ENCODE measurements at regions not wholly inside any gene's neighbourhood (a gene's known extent, or its start where the extent isn't known, plus 50 kb on each side); places are given as distances from the start of the nearest gene placed in this dataset.

DNA sequence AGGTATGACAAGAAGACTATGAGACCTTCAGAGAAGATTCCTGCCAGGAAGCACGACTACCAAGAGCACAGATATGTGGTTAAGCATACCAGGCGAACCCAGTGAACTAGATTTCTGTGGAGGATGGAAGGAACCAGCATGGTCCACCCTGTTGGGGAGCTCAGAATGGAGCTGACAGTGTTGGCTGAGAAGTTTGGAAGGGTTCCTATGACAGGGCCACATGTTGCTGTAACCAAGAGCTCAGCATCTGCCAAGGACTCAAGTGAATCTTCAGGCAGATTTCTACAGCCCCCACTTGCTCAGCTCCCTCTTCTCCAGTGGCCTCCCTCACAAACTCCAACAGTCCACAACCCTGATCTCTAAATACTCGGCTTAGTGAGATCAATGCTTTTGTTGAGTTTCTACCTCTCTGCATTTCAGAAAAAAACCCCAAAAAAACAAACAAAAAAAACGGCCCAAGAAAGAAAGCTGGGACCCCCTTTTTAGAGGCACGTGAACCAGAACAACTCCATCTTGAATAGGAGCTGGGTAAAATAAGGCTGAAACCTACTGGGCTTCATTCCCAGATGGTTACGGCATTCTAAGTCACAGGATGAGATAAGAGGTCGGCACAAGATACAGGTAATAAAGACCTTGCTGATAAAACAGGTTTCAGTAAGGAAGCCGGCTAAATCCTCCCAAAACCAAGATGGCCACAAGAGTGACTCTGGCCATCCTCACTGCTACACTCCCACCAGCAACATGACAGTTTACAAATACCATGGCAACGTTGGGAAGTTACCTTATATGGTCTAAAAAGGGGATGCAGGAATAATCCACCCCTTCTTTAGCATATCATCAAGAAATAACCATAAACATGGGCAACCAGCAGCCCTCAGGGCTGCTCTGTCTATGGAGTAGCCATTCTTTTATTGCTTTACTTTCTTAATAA, 691.1 kb downstream of the UQCRFS1 start:
- no peak overlapping the region for H3K4me3 ChIP-seq (ENCODE audit: low read depth, low read length)
- no peak for DNase-seq (ENCODE audit: low read depth)
- TF ChIP-seq, protein P1, sequence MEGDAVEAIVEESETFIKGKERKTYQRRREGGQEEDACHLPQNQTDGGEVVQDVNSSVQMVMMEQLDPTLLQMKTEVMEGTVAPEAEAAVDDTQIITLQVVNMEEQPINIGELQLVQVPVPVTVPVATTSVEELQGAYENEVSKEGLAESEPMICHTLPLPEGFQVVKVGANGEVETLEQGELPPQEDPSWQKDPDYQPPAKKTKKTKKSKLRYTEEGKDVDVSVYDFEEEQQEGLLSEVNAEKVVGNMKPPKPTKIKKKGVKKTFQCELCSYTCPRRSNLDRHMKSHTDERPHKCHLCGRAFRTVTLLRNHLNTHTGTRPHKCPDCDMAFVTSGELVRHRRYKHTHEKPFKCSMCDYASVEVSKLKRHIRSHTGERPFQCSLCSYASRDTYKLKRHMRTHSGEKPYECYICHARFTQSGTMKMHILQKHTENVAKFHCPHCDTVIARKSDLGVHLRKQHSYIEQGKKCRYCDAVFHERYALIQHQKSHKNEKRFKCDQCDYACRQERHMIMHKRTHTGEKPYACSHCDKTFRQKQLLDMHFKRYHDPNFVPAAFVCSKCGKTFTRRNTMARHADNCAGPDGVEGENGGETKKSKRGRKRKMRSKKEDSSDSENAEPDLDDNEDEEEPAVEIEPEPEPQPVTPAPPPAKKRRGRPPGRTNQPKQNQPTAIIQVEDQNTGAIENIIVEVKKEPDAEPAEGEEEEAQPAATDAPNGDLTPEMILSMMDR (conservative IDR thresholded peaks at IDR 0.05; ENCODE audit: low read depth, low read length): no peak

DNA sequence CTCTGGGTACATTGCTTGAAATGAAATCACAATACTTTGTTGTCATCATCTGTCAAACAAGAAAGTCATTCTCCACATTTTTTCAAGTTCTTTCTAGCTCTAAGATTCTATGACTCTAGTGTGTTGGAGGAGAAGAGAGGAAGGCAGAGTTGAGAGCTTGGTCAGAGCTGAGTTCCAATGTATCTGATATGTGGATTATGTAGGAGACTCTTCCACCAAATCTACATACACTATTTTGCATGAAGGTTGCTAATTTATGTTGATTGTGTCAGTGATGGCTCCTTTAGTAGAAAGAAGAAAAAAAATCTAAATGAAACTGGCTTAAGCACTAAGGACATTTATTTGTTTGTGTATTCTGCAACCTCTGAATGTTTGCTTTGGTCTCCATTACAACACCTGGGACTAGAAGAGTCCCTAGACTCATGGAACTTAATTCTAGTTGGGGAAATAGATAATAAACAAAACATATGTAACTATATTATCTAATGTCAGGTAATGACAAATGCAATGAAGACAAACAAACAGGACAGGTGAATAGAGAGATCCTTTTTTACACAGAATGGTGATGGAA, 691.9 kb downstream of the UQCRFS1 start:
- DNase-seq (ENCODE audit: low read depth): no peak
- no peak overlapping the region for H3K4me3 ChIP-seq (ENCODE audit: low read depth, low read length)
- TF ChIP-seq, protein P1 (conservative IDR thresholded peaks at IDR 0.05; ENCODE audit: low read depth, low read length): no peak

GRCh38 chr19:28519952-28520861, 692.7 kb downstream of the UQCRFS1 start:
- DNase-seq (ENCODE audit: low read depth): no peak
- TF ChIP-seq, protein P1 (conservative IDR thresholded peaks at IDR 0.05; ENCODE audit: low read depth, low read length): no peak
- no peak overlapping the region for H3K4me3 ChIP-seq (ENCODE audit: low read depth, low read length)

DNA sequence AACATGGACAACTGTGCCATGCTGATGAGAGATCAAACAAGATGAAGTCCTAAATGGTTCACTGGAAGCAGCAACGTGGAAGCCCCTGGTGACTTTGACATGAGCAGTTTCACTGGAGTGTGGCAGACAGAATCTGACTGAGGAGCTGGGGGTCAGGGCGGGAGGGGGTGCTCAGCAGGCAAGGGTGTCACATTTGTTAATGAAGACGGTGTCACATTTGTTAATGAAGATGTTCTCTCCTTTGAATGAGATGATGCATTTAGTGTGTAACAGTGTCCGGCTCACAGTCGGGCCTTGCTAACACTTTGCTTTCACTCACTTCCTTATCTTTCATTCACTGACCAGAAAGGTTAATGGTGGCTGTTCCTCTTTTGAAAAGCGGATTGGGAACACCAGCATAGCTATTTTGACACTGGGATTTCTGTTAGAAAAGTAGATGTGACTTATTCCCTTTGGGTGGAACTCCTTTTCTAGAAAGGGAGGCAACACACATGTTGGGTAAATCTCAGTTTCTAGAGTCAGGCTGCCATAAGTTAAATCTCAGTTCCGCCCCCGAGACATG, 693.7 kb downstream of the UQCRFS1 start:
- TF ChIP-seq, protein P1 (conservative IDR thresholded peaks at IDR 0.05; ENCODE audit: low read depth, low read length): no peak
- H3K4me3 ChIP-seq (ENCODE audit: low read depth, low read length): no peak overlapping the region
- no peak for DNase-seq (ENCODE audit: low read depth)

DNA sequence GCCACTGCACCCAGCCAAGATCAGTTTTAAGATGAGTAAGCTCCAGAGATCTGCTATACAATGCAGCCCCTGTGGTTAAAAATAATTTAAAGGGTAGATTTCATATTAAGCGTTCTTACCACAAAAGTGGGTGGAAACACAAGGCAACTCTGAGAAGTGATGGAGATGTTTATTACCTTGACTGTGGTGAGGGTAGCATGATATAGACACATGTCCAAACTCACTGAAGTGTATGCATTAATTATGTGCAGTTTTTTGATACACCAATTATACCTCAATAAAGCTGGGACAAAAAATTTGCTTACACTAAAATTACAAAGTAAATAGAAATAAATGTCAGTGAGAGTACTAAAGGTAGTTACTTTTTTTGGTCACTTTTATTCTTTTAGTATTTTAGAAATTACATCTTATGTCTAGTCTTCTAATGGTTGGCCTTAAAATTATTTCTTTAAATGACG, 696.5 kb downstream of the UQCRFS1 start:
- DNase-seq (ENCODE audit: low read depth): no peak
- no peak overlapping the region for H3K4me3 ChIP-seq (ENCODE audit: low read depth, low read length)
- TF ChIP-seq, protein P1 (conservative IDR thresholded peaks at IDR 0.05; ENCODE audit: low read depth, low read length): no peak

DNA sequence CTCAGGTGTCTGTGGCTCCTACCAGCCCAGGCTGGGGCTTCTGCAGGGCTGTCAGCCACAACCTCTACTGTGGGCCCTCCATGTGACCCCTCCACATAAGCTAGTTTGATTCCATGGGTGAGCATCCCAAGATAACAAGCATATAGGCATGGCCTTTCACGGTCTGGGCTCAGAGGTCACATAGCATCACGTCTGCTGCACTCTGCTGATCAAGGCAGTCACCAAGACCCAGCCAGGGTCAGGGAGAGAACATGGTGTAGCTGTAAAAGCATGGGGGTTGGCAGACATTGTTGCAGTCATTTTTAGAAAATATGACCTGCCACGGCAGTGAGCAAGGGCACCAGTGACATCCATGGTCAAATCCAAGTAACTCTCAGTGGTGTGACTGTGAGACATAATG, 698.8 kb downstream of the UQCRFS1 start:
- DNase-seq (ENCODE audit: low read depth): no peak
- no peak overlapping the region for H3K4me3 ChIP-seq (ENCODE audit: low read depth, low read length)
- TF ChIP-seq, protein P1 (conservative IDR thresholded peaks at IDR 0.05; ENCODE audit: low read depth, low read length): no peak

Measured in choroid plexus epithelial cell (primary cell).